ENCODE measurements at regions not wholly inside any gene's neighbourhood (a gene's known extent, or its start where the extent isn't known, plus 50 kb on each side); places are given as distances from the start of the nearest gene placed in this dataset.
A peak's percentile ranks its signal among the peaks of the same experiment; 100 is the strongest.

GRCh38 chr19:20416661-20417060 is 148.9 kb downstream of the ZNF737 start:
- peak; percentile 8 for DNase-seq (ENCODE audit: low read depth)
- no peak for TF ChIP-seq CTCF (conservative IDR thresholded peaks at IDR 0.05; ENCODE audit: low read depth, low read length)
- no peak overlapping the region for H3K4me3 ChIP-seq (ENCODE audit: low read depth, low read length)

GRCh38 chr19:20414120-20414519 is 151.5 kb downstream of the ZNF737 start:
- no peak for DNase-seq (ENCODE audit: low read depth)
- TF ChIP-seq CTCF (conservative IDR thresholded peaks at IDR 0.05; ENCODE audit: low read depth, low read length), result no peak
- H3K4me3 ChIP-seq (ENCODE audit: low read depth, low read length), result no peak overlapping the region

GRCh38 chr19:20413705-20414104 is 151.9 kb downstream of the ZNF737 start:
- TF ChIP-seq CTCF (conservative IDR thresholded peaks at IDR 0.05; ENCODE audit: low read depth, low read length), result no peak
- no peak for DNase-seq (ENCODE audit: low read depth)
- H3K4me3 ChIP-seq (ENCODE audit: low read depth, low read length), result no peak overlapping the region

- H3K4me3 ChIP-seq (ENCODE audit: low read depth, low read length), result no peak overlapping the region
- DNase-seq (ENCODE audit: low read depth), result no peak
- no peak for TF ChIP-seq CTCF (conservative IDR thresholded peaks at IDR 0.05; ENCODE audit: low read depth, low read length)
These were observed 152.7 kb downstream of the ZNF737 start for GRCh38 chr19:20412846-20413245.

- no peak for DNase-seq (ENCODE audit: low read depth)
- no peak for TF ChIP-seq CTCF (conservative IDR thresholded peaks at IDR 0.05; ENCODE audit: low read depth, low read length)
- H3K4me3 ChIP-seq (ENCODE audit: low read depth, low read length), result no peak overlapping the region
These were observed 168.3 kb downstream of the ZNF737 start for GRCh38 chr19:20397292-20397691.

GRCh38 chr19:20388706-20389225 is 176.8 kb downstream of the ZNF737 start:
- DNase-seq (ENCODE audit: low read depth), result no peak
- TF ChIP-seq CTCF (conservative IDR thresholded peaks at IDR 0.05; ENCODE audit: low read depth, low read length), result no peak
- no peak overlapping the region for H3K4me3 ChIP-seq (ENCODE audit: low read depth, low read length)

GRCh38 chr19:20385061-20385460 is 180.5 kb downstream of the ZNF737 start:
- H3K4me3 ChIP-seq (ENCODE audit: low read depth, low read length), result no peak overlapping the region
- DNase-seq (ENCODE audit: low read depth), result no peak
- no peak for TF ChIP-seq CTCF (conservative IDR thresholded peaks at IDR 0.05; ENCODE audit: low read depth, low read length)
